Body of pancreas (tissue), 4 donors: ENCODE measurements at regions not wholly inside any gene's neighbourhood (a gene's known extent, or its start where the extent isn't known, plus 50 kb on each side); places are given as distances from the start of the nearest gene placed in this dataset.
A peak's percentile ranks its signal among the peaks of the same experiment; 100 is the strongest.

ENCODE experiments used
- POLR2A ChIP-seq, 3 donors: fragments of 450-650 bp; IDR thresholded peaks; one replicate each; pipeline ENCODE4 v1.6.1; 2016; ENCODE audit warnings: antibody characterized with exemption in 3 of 3, mild to moderate bottlenecking in 2 of 3
- TF ChIP-seq, protein P1 (sequence below), 7 experiments: fragments of 450-650 bp in 4 of 7; fragments of 200-600 bp in 3 of 7; sonication (generic) in 3 of 7; IDR thresholded peaks; one replicate each; pipeline ENCODE4 v1.5.1; 2016 to 2019; ENCODE audit warnings: antibody characterized with exemption in 7 of 7

DNA sequence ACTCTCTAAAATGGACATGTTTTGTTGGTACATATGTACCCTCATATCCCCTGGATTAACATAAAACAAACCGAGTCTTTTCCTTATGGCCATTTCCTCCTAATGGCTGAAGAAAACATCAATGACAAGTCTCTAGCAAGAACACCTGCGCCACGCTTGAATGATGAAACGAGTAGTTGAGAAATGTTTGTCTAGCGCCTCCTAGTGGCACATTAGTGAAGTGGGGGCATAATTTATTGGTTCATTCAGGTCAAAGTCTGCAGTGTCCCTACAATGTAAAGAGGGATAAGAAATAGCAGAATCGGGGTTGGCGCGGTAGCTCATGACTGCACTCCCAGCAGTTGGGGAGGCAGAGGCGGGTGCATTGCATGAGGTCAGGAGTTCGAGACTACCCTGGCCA lies 391.8 kb upstream of the USP9Y start:
- TF ChIP-seq POLR2A (IDR thresholded peaks at IDR 0.05), result no peak
- TF ChIP-seq, protein P1, sequence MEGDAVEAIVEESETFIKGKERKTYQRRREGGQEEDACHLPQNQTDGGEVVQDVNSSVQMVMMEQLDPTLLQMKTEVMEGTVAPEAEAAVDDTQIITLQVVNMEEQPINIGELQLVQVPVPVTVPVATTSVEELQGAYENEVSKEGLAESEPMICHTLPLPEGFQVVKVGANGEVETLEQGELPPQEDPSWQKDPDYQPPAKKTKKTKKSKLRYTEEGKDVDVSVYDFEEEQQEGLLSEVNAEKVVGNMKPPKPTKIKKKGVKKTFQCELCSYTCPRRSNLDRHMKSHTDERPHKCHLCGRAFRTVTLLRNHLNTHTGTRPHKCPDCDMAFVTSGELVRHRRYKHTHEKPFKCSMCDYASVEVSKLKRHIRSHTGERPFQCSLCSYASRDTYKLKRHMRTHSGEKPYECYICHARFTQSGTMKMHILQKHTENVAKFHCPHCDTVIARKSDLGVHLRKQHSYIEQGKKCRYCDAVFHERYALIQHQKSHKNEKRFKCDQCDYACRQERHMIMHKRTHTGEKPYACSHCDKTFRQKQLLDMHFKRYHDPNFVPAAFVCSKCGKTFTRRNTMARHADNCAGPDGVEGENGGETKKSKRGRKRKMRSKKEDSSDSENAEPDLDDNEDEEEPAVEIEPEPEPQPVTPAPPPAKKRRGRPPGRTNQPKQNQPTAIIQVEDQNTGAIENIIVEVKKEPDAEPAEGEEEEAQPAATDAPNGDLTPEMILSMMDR (IDR thresholded peaks at IDR 0.05), result peak in 4 of 7 experiments; percentile 8 to 39 (median 36)
